ENCODE measurements at regions not wholly inside any gene's neighbourhood (a gene's known extent, or its start where the extent isn't known, plus 50 kb on each side); places are given as distances from the start of the nearest gene placed in this dataset.
A peak's percentile ranks its signal among the peaks of the same experiment; 100 is the strongest.

DNA sequence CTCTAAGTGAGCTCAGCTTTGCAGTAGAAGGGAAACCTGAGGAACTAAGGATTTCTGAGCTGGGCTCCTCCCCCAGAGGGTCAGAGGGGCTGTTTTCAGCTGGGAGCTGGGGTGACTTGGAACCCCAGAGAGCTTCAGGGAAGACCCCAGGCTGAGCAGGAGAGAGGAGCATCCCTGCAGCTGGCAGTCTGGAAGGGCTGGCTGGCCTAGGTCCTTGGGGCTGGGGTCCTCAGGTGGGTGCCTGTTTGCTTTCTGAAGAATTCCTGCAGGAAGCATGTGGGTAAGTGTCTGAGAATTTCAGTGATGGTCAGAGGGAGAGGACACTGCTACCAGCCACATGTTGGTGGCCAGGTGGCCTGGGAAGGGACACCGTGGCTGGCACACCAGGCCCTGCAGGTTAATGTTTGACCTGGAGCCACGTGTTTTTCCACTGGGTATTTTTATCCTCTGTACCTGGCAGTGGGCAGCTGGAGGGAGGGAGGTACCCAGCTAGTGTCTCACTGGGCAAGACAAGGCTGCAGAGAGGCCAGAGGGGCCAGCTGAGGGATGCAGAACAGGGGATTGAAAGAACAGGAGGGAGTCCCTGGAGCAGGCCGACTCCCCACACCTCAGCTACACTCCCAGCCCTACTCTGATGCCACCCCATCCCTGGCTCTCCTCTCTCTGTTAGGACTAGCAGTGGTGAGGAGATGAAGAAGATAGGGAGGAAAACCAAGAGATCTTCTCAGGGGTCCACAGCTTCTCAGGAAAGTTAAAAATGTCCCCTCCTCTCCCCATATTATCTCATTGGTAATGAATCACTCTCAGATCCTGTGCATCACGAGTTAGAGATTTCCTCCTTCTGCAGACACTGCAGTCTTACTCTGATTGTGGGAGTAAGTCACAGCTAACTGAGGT is 143.6 kb downstream of the VEGFA start (continued):
- TF ChIP-seq ZNF277 (CRISPR knock-in tag; IDR thresholded peaks at IDR 0.05; ENCODE audit: borderline replicate concordance) (no peak), ERF (CRISPR knock-in tag; IDR thresholded peaks at IDR 0.05) (no peak), ZSCAN29 (IDR thresholded peaks at IDR 0.05) (no peak), HDAC2 (IDR thresholded peaks at IDR 0.05) (no peak), EZH2 (IDR thresholded peaks at IDR 0.05; ENCODE audit: borderline replicate concordance, low read depth, low read length) (no peak), ZNF318 (IDR thresholded peaks at IDR 0.05; ENCODE audit: borderline replicate concordance in 1 of 2, low read depth in 1 of 2) (no peak), ZNF41 (CRISPR knock-in tag; conservative IDR thresholded peaks at IDR 0.05) (no peak), RAD21 (CRISPR knock-in tag; conservative IDR thresholded peaks at IDR 0.05 in 1 of 2, IDR thresholded peaks at IDR 0.05 in 1 of 2) (0 out of 4 replicates have a peak, but pooled peaks of 1 of the 2 experiments have one; percentile 16), TAF1 (IDR thresholded peaks at IDR 0.05; ENCODE audit: control insufficient read depth, extremely low read depth, insufficient read depth, low read length, severe bottlenecking) (no peak), POLR3G (IDR thresholded peaks at IDR 0.05; ENCODE audit: extremely low read depth, insufficient read length, insufficient replicate concordance) (no peak), ZNF511 (CRISPR knock-in tag; IDR thresholded peaks at IDR 0.05) (no peak), ZFPM2 (CRISPR knock-in tag; IDR thresholded peaks at IDR 0.05) (no peak), TGIF2 (CRISPR knock-in tag; IDR thresholded peaks at IDR 0.05) (no peak), PURB (CRISPR knock-in tag; IDR thresholded peaks at IDR 0.05; ENCODE audit: low read depth) (no peak), ZNF444 (CRISPR knock-in tag; IDR thresholded peaks at IDR 0.05) (no peak)
- TF ChIP-seq, protein P1, sequence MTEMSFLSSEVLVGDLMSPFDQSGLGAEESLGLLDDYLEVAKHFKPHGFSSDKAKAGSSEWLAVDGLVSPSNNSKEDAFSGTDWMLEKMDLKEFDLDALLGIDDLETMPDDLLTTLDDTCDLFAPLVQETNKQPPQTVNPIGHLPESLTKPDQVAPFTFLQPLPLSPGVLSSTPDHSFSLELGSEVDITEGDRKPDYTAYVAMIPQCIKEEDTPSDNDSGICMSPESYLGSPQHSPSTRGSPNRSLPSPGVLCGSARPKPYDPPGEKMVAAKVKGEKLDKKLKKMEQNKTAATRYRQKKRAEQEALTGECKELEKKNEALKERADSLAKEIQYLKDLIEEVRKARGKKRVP (CRISPR knock-in tag; IDR thresholded peaks at IDR 0.05) = 0 out of 2 replicates have a peak, but pooled peaks have one; percentile 19

All from K562 (cell line).